DMS153 (cell line): ENCODE measurements at regions not wholly inside any gene's neighbourhood (a gene's known extent, or its start where the extent isn't known, plus 50 kb on each side); places are given as distances from the start of the nearest gene placed in this dataset.
"Not testable (repeated sequence)": the region's sequence is repeated elsewhere in the genome, so short reads cannot be mapped to it uniquely, and the experiment has no call there.

Source experiments
- DNase-seq: peaks from one replicate; lab custom pipeline; 2025; lab: John Stamatoyannopoulos, UW

DNA sequence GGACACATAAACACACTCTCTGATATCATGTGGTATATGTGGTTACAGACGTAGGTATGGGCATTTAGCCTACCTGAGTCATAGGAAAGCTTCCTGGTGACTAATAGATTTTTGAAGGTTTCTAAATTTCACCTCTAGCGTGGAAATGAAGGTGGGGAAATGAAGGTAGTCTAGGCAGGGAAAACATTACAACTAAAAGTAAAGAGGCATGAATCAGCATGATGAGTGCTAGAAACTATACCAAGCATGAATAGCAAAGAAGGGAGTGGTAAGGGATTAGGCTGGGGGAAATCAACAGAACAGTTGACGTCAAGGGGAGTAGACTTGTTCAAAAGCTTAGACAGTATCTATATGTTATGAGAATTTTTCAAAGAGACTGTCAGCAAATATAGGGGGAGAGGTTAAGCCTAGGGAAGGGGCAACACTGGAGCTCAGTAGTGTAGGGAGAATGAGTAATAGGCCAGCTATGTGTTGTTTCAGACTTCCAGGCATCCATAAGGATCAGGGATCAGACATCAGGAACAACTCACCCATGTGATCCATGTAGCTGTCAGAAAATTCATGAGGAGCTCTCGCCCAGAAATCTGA, 279.3 kb upstream of the DIPK2B start:
- no peak for DNase-seq

DNA sequence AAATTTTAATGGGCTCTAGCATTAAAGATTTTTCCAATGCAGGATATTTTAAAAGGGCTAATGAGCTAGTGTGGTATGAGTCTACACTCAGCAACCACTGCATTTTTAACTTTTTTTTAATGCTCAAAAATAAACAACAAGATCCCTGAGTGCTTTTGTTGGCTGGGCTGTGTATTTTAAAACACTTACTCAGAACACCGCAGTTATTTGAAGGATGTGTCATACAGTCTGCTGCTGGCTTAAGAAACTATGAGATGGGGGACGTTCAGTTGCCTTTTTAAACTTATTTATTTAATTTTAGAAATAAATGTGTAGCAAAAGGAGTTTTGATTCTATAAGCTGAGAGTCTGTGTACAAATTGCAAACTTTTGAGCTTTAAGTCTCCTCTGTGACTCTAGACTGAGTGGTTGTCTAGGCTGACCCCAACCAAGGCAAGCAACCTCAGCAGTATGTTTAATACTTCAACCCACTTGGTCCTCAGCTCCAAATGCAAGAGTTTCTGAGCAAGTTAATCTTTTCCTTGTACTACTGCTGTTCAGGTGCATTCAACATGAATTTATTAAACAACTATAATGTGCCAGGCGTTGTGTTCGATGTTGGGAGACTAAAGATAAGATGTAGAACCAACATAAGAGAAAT, 278.6 kb upstream of the DIPK2B start:
- DNase-seq, result no peak

DNA sequence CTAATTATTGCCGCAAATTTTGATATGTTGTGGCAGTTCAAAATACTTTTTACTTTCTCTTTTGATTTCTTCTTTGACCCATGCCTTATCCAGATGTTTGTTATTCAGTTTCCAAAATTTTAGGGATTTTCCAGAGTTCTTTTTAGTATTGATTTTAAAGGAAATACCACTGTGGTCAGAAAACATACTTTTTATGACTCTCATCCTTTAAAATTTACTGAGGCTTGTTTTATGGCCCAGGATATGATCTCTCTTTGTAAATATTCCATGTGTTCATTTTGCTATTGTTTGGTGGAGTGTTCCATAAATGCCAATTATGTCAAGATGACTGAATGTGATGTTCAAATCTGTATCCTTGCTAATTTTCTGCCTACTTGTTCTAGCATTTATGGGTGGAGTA, 272.3 kb upstream of the DIPK2B start:
- DNase-seq, result no peak

DNA sequence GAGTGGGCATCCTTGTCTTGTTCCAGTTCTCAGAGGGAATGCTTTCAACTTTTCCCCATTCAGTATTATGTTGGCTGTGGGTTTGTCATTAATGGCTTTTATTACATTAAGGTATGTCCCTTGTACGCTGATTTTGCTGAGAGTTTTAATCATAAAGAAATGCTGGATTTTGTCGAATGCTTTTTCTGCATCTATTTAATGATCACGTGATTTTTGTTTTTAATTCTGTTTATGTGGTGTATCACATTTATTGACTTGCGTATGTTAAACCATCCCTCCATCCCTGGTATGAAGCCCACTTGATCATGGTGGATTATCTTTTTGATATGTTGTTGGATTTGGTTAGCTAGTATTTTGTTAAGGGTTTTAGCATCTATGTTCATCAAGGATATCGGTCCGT, 266.9 kb upstream of the DIPK2B start:
- DNase-seq, result not testable (repeated sequence)

DNA sequence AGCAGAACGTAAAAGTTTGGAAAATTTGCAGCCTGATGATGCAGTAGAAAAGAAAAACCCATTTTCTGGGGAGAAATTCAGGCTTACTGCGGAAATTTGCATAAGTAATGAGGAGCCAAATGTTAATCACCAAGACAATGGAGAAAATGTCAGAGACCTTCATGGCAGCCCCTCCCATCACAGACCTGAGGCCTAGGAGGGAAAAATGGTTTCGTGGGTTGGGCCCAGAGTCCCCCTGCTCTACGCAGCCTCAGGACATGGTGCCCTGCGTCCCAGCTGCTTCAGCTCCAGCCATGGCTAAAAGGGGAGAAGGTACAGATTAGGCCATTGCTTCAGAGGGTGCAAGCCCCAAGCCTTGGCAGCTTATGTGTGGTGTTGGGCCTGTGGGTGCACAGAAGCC, 255.1 kb upstream of the DIPK2B start:
- not testable (repeated sequence) for DNase-seq

DNA sequence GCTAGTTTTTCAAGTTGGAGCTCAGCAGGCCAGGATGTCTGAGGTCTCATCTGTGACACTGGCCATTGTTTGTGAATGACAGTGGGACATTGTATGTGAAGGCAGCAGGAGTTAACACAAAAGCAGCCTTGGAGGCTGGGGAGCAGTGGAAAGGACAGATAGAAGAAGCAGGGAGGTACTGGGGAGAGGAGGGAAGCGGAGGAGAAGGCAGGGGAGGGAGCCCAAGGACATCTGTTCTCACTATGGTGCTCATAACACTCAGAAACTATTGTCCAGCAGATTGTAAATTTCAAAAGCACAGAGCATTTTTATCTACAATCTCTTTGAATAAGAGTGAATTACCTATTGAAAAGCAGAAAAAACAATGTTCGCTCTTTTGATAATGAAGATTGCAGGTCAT, 253.6 kb upstream of the DIPK2B start:
- no peak for DNase-seq

DNA sequence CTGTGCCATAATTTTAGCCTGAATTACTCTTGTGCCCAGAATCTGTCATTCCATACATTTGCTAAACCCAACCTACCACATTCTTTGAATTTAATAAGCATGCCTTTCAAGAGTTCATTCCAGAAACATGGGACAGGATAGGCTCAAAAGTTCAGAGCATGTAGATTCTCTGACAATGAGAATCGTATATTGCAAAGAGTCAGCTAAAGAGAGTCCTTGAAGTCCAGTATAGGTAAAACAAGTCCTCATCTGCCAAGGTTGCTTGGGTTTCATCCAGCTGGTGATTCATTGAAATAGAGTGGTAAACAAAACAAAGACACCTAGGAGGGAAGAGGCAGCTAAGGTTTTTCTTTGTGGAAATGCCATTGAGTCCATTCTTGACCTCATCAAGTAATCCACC, 249.3 kb upstream of the DIPK2B start:
- DNase-seq, result no peak

DNA sequence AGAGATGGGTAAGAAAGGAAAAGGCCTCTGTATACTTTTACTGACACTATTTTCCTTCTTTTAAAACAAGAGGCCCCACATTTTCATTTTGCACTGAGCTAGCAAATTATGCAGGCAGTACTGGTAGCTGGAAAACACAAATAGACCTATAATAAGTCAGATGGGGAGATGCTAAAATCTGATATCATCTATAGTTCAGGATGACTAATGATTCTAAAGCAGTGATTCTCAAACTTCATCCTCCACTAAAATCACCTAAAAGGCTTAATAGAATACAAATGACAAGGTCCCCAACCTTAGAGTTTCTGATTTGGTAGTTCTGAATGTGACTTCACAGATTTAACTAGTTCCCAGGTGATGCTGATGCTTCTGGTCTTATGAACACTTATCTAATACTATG, 247.3 kb upstream of the DIPK2B start:
- no peak for DNase-seq

DNA sequence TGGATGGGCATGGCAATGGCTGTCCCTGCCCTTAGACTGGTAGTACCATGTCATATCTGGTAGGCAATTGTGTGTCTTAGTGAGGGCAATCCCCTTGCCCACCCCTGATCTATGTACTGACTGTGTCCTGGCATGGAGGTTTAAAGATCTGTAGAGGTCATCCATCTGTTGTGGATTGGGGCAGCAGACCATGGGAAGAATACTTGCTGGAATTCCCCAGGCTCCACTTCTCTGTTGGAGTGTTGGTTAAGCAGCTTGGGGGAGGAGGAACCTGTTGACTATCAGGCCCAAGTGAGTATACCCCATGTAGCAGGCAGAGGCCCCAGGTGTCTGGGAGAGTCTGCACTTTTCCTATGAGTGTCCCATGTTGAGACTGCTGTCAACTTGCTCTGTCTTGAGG, 246.7 kb upstream of the DIPK2B start:
- no peak for DNase-seq

DNA sequence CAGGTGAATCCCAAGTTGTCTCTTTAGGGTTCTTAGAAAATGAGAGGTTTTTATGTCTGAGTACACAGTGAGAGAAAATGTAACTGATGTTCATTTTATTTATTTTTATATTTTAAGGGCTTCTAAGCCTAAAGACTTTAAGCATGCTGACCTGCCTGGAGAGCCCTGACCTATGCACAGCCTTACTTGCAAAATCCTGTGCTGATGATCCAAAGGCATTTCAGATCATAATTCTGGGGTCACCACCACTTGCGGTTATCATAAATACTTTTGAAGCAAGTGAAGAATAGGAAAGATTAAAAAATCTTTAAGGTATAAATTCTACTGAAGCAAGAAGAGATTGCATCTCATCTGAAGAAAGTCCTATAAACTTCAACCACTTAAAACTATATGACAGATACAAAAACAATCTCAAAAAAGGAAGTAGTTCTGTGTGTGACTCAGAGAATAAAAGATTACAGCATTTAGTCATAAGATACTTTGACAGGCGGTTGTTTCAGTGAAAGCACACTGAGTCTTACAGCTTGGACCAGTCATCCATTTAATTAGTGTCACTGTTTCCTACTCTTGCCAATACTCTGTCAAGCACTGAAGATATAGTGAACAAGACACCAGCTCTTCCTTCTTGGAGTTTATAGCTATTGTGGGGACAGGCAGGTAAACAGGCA, 245.2 kb upstream of the DIPK2B start:
- no peak for DNase-seq

DNA sequence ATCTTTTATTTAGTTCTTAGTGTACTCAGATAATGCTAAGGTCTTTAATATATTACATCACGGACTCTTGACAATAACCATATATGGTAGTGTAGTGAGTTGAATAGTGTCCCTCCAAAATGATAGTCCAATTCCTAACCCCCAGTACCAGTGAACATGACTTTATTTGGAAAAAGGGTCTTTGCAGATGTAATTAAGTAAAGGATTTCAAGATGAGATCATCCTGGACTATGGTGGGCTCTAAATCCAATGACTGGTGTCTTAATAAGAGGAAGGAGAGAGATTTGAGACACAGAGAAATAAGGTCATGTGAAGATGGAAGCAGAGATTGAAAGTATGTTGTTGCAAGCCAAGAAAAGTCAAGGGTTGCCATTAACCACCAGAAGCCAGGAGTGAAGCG, 236.5 kb upstream of the DIPK2B start:
- no peak for DNase-seq

DNA sequence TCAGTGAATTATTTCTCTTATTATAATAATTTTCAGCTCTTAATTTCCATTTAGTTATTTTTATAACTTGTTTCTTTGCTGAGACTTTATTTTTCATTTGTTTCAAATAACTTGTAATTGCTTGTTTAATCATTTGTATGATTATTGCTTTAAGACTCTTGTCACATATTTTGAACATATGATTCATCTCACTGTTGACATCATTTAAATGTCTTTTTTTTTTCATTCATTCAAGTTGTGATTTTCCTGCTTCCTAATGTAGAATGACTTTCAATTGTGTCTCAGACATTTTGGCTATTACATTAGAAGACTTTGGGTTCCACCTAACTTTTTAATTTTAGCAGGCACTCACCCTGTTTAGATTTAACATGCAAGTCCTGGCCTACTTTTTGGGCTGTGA, 234.8 kb upstream of the DIPK2B start:
- DNase-seq, result no peak

DNA sequence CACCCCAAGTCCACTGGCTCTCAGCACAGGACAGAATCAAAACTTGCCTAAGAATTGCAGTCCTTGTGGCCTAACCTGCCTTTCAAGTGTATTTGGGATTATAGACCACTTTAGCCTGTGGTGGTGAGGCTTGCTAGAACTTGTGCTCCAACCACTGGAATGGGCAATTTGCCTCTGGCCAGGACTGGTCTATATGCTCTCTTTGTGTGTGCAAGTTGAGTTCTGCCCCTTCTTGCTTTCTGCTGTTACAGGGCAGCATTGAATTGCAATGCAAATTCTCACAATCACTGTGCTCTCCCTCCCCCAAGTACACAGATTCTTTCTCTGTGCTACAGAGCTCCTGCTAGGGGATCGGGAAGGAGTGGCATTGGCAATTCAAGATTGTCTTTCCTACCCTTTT, 233.6 kb upstream of the DIPK2B start:
- no peak for DNase-seq

DNA sequence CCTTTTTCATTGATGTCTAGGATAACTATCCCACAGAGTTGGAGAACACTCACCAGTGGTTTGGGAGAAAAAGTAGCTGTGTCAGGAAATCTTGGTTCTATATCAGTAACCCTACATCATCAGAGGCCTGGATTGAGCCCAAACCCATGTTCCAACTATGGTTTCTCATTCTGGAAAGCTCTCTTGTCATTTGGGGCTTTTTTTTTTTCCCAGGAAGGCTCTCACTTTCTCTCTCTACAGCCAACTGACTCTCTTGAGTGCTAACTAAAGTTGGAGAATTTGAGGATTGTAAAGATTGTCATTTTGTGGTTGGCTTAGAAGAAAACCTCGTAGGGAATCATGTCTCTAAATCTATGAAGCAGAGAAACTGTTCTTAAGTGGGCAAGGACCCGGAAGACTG, 228.2 kb upstream of the DIPK2B start:
- DNase-seq, result no peak

DNA sequence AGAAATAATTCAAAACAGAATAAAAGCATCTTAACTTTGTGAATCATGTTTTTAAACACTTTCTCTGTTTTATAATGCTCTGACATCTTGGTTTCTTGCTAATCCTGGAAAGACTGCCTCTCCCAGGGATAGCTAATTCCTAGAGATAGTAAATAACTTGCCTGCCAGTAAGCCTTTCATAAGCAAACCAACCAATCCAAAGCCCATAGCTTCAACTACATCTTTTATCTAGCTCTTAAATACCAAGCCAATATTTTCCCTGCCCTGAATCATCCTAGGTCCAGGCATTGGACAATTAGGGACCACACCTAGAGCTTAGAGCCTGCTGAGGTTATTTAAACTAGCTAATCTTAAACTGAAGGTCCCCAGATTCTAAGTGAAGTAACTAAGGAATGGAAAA, 223.7 kb upstream of the DIPK2B start:
- no peak for DNase-seq

DNA sequence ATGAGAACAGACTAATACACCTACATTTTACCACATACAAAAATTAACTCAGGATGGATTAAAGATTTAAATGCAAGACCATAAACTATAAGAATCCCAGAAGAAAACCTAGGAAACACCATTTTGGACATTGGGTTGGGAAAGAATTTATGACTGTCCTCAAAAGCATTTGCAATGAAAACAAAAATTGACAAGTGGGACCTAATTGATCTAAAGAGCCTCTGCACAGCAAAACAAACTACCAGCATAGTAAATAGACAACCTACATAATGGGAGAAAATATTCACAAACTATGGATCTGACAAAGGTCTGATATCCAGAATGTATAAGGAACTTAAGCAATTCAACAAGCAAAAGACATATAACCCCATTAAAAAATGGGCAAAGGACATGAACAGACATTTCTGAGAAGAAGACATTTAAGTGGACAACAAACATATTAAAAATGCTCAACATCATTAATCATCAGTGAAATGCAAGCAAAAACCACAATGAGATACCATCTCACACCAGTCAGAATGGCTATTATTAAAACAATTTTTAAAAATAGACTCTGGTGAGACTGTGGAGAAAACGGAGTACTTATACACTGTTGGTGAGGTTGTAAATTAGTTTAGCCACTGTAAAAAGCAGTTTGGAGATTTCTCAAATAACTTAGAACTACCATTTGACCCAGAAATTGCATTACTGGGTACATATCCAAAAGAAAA, 221.7 kb upstream of the DIPK2B start:
- DNase-seq, result no peak

DNA sequence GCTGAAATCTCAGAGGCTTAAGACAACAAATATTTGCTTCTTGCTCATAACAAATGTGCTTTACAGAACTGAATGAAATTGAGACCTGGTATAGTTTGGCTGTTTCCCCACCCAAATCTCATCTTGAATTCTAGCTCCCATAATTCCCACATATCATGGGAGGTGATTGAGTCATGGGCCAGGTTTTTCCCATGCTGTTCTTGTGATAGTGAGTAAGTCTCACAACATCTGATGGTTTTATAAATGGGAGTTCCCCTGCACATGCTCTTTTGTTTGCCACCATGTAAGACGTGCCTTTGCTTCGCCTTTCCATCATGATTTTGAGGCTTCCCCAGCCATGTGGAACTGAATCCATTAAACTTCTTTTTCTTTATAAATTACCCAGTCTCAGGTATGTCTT, 221.1 kb upstream of the DIPK2B start:
- DNase-seq, result no peak

DNA sequence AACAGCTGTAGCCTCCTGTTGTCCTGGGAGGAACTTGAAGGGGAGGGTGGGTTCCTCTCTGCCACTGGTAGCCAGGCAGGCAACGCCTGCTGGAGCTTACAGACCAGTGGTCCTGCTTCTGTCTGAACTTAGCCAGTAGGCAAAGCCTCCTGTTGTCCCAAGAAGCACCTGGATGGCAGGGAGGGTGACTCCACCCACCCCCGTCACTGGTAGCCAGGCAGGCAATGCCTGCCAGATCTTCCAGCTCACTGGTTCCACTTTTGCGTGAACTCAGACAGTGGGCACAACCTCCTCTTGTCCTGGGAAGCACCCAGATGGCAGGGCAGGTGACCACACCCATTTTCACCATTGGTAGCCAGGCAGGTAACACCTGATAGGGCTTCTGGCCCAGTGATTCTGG, 203.5 kb upstream of the DIPK2B start:
- DNase-seq, result no peak

DNA sequence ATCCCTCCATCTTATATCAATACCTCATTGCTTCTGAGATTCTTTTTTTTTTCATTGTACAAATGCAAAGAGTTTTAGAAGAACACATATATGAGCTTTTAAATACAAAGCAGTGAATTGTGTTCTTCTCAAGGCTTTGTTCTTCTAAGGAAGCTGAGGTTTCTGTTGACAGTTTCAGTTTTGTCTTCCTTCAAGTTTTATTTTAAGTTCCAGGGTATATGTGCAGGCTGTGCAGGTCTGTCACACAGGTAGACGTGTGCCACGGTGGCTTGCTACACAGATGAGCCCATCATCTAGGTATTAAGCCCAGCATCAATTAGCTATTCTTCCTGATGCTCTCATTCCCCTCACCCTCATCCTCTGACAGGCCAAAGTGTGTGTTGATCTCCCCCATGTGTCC, 201.2 kb upstream of the DIPK2B start:
- no peak for DNase-seq

DNA sequence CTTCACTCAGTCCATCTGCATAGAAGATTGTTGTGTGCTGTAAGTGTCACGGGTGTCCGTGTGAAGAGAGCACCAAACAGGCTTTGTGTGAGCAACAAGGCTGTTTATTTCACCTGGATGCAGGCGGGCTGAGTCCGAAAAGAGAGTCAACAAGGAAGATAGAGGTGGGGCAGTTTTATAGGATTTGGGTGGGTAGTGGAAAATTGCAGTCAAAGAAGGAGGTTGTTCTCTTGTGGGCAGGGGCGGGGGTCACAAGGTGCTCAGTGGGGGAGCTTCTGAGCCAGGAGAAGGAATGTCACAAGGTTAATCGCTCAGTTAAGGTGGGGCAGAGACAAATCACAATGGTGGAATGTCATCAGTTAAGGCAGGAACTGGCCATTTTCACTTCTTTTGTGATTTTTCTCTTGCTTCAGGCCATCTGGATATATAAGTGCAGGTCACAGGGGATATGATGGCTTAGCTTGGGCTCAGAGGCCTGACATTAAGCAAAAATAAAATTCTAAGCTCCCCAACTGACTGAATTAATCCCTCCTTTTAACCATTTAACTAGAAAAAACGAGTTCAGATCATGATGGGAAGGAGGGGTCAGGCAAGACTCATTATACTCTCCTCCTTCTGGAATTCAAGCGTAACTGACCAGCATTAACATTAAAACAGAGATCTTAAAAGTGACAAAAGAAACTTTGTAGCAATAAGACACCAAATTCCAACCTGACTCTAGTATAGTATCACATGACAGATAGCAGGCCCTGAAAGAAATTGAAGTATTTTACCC, 200.5 kb upstream of the DIPK2B start:
- not testable (repeated sequence) for DNase-seq

DNA sequence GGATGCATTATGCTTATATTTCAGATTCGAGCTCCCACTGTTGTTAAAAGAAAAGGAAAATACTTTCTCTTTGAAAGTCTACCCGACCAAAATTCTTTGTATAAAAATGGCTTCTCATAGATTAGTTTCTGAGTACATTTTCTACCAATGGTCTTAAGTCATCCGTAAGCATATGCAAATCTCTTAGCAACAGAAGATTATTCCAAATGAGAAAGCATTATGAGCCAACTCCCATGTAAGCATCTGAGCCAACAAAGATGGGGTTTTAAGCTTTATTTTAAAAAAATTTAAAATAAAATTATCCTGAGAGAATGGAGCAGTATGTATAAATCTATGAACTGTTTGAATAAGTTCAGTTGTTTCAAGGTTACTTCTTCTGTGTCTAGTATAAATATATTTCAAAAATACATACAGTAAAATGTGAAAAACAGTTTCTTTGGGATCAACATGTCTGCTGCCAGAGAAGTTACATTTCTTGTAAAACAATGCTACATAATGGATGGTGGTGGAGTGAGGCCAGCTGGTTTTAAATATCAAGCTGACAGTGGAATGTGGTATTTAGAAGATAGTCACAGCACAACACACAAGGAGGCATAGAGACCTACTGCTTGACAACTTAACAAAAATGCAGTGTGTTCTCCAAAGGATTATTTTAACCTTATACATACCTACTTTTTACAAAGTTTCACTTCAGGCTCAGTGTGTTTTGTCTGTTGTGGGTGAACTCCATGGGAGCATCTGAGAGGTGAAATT, 199.5 kb upstream of the DIPK2B start:
- DNase-seq, result no peak

DNA sequence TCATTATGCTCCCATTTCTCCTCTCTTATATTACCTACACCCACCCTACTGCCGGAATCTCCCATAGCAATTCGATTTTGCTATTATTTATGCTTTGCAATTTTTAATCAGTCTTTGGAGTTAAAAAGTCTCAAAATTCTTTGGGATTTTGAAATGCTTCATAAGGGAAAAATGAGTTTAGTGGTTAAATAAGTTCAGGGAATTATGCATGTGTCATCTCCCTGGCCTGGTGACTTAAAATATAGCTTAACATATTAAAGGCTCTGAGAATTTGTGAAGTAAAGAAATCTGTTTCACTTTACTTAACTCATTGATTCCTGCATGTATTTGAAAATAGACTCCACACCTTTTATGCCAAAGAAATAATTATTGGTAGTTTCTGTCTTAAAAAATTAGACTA, 185.1 kb upstream of the DIPK2B start:
- DNase-seq, result no peak
